GM10248 (cell line): ENCODE measurements at regions not wholly inside any gene's neighbourhood (a gene's known extent, or its start where the extent isn't known, plus 50 kb on each side); places are given as distances from the start of the nearest gene placed in this dataset.

ENCODE experiments used
- CTCF ChIA-PET: fragments of 300-600 bp; sonication (Branson Sonifier 250); formaldehyde crosslinking; extraction: SDS; loops from one replicate; lab custom pipeline; 2021; ENCODE audit warnings: antibody characterized with exemption; lab: Yijun Ruan, JAX
- POLR2A ChIA-PET: fragments of 350-650 bp; sonication (Branson Sonifier 250); formaldehyde crosslinking; extraction: SDS; loops from one replicate; lab custom pipeline; 2020; ENCODE audit warnings: antibody characterized with exemption; lab: Yijun Ruan, JAX
- DNase-seq: peaks from one replicate; pipeline ENCODE4 v3.0.0; 2012; ENCODE audit errors: extremely low spot score
- TF ChIP-seq, protein P1 (sequence below): IDR thresholded peaks from 2 replicates; pipeline ENCODE4 v1.5.1; 2012; ENCODE audit warnings: mild to moderate bottlenecking, low read depth; ENCODE audit errors: extremely low read depth, missing control alignments, control extremely low read depth

DNA sequence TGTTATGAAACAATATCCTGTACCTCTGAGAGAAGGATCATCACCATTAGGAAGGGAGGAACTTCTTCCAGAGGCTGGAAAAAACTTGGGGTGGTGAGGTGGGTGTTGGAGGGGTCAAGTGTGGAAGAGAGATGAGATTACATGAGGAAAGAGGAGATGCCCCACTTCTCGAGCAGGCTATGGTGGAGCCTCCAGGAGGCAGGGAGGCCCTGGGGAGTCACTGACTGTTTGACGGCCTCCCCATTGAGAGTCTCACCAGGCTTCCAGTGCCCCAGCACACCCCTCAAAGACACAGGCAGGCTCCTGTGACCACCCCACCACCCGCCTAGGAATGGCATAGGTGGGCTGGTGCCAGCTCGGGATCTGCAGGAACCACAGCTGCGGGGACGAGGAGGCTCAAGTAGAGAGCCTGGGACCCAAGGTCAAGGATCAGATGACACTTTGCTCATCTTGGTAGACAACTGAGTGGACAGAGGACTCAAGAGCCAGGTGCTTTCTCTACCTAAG lies 185.3 kb upstream of the GDF10 start:
- no peak for DNase-seq
- TF ChIP-seq, protein P1, sequence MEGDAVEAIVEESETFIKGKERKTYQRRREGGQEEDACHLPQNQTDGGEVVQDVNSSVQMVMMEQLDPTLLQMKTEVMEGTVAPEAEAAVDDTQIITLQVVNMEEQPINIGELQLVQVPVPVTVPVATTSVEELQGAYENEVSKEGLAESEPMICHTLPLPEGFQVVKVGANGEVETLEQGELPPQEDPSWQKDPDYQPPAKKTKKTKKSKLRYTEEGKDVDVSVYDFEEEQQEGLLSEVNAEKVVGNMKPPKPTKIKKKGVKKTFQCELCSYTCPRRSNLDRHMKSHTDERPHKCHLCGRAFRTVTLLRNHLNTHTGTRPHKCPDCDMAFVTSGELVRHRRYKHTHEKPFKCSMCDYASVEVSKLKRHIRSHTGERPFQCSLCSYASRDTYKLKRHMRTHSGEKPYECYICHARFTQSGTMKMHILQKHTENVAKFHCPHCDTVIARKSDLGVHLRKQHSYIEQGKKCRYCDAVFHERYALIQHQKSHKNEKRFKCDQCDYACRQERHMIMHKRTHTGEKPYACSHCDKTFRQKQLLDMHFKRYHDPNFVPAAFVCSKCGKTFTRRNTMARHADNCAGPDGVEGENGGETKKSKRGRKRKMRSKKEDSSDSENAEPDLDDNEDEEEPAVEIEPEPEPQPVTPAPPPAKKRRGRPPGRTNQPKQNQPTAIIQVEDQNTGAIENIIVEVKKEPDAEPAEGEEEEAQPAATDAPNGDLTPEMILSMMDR, result no peak
- POLR2A ChIA-PET, result no interaction called here
- CTCF ChIA-PET, result interaction anchor here (1.3 kb wide), 1 partner anchor 13 kb away, joined by 3 read pairs; no protein-coding TSS in a partner anchor

DNA sequence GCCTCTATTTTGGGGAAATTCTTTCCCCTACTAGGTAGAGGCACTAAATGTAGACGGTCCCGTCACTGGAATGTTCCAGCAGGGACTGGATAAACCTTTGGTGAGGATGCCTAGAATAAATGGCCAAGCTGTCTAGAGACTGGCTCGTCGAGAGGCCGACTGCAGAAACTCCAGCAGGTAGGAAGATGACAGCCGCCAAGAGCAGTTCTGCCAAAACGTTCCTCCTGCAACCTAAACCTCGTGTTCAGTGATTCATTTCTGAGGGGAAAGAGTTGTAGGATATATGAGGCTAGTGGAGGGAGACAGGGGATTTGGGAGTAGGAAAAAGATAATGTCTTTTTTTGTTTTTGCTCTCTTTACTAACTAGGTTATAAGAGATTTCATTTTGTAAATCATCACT lies 184.7 kb upstream of the GDF10 start:
- POLR2A ChIA-PET, result no interaction called here
- CTCF ChIA-PET, result no interaction called here
- TF ChIP-seq, protein P1, result no peak
- no peak for DNase-seq

DNA sequence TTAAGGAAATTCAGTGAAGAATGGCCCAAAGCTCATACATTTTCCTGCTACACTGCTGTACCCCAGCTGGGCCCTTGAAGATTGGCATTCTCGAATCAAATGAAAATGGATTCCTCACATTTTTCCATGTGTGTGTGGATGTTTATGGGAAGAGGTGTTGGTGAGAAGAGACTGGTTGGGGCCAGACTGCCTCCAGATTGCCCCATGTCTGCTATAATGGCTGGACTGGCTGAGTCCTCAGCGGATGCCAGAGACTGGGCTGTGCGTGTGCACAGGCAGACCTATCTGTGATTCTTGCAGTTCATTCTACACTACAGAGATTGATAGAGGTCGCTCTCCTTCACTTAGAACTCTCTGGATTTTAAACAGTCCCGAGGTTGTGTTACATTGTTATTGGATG lies 183.6 kb upstream of the GDF10 start:
- TF ChIP-seq, protein P1, result no peak
- POLR2A ChIA-PET, result no interaction called here
- no peak for DNase-seq
- CTCF ChIA-PET, result no interaction called here

DNA sequence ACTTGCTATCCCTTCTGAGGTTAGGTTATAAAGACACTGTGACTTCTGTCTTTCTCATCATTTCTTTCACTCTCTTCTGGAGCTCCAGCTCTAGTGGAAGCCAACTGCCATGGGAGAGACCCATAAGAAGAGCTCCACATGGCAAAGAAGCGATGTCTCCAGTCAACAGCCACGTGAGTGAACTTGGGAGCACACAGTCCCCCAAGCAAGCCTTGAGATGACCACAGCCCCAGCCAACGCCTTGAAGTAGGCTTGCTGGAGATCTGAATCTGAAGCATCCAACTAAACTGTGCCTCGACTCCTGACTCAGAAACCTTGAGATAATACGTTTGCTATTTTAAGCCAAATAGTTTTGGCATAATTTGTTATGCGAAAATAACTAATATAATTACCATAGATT lies 181.7 kb upstream of the GDF10 start:
- TF ChIP-seq, protein P1, result no peak
- no peak for DNase-seq
- POLR2A ChIA-PET, result no interaction called here
- CTCF ChIA-PET, result interaction anchor here (0.9 to 1.2 kb wide), 2 partner anchors 16 to 71 kb away, joined by 3 read pairs; no protein-coding TSS in a partner anchor

DNA sequence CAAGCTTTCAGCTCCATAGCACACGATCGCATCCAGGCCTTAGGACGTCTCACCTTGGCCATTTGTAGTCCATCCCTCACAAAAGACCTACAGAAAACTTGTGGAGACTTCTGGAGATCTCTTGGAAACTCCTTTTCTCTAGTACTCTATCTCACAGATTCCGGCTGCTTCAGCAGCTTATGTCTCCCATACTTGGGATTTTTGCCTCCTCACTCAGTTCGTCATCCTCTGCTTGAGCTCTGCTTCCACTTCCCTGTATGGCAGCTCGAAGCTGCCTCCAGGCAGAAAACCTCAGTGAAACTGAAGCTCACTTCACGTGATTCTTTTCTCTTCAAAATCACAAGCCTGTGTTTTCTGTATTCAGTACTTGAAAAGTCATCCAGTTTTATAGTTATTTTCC lies 178.7 kb upstream of the GDF10 start:
- CTCF ChIA-PET, result interaction anchor here (1.2 to 1.6 kb wide), 4 partner anchors 11 to 139 kb away, joined by 3 to 4 read pairs (median 3); no protein-coding TSS in a partner anchor

DNA sequence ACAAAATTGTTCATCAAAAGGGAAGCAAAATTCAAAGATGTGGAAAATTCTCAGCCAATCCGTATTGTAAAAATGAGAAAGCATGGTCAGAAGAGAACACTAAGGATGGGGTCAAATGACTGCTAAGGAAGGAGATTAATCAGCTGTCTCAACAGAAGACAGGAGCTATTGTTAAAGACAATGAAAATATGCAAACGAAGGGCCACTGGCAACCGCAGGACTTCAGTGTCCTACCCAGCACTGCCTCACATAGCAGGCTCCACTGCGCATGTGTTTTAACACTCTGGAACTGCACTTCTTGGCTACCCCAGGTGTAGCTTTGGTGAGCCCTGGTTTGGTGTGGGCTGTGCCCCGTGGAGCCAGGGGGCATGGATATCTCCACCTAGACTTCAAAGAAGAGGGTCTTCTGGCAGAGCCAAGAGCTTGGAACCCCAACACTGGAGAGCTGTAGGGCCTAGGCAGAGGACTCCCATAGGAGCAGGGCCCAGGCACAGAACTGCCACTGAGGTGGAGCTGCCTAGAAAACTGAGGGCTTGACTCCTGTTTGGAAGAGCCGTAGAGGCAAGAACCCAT lies 176.2 kb upstream of the GDF10 start:
- ChIA-PET CTCF (no interaction called here), POLR2A (no interaction called here)
- TF ChIP-seq, protein P1, result no peak
- DNase-seq, result no peak

More for the DNA sequence above, 178.7 kb upstream of the GDF10 start:
- POLR2A ChIA-PET, result no interaction called here
- DNase-seq, result no peak
- TF ChIP-seq, protein P1, result no peak
